Adrenal gland (tissue), 9 donors: ENCODE measurements at regions not wholly inside any gene's neighbourhood (a gene's known extent, or its start where the extent isn't known, plus 50 kb on each side); places are given as distances from the start of the nearest gene placed in this dataset.

ENCODE experiments used
- DNase-seq, 7 donors: peaks; one replicate each; pipeline ENCODE4 v3.0.0-alpha.2; 2019 to 2020
- H3K27ac ChIP-seq, 5 donors: fragments of 200-600 bp; sonication (generic) in 4 of 5; 1 replicate in 3 of 5; 2 replicates in 2 of 5; pipeline versions ENCODE4 v1.5.1 to v1.8.0; 2016 to 2020; ENCODE audit warnings: mild to moderate bottlenecking in 1 of 5
- H3K27me3 ChIP-seq: fragments of 200-600 bp; 2 replicates; pipeline ENCODE4 v1.8.0; 2021
- H3K36me3 ChIP-seq, 2 donors: fragments of 200-600 bp; replicated peaks in 1 of 2; 1 replicate in 1 of 2; 2 replicates in 1 of 2; pipeline versions ENCODE4 v1.5.1 to v1.8.0; 2018 to 2022
- H3K4me1 ChIP-seq, 2 donors: fragments of 200-600 bp; replicated peaks in 1 of 2; 1 replicate in 1 of 2; 2 replicates in 1 of 2; pipeline versions ENCODE4 v1.5.1 to v1.8.0; 2018 to 2021
- H3K4me3 ChIP-seq, 4 donors: fragments of 200-600 bp; sonication (generic) in 3 of 4; one replicate each; pipeline ENCODE4 v1.5.1; 2016 to 2018
- H3K9me3 ChIP-seq, 3 donors: fragments of 200-600 bp; sonication (generic) in 1 of 3; replicated peaks in 1 of 3; 1 replicate in 2 of 3; 2 replicates in 1 of 3; pipeline versions ENCODE4 v1.5.1 to v1.8.0; 2016 to 2021
- POLR2A ChIP-seq, 2 donors: fragments of 450-650 bp; IDR thresholded peaks; one replicate each; pipeline ENCODE4 v1.6.1; 2017; ENCODE audit warnings: antibody characterized with exemption in 2 of 2, mild to moderate bottlenecking in 2 of 2, moderate library complexity in 1 of 2
- WGBS, 4 donors: extraction: QIAGEN DNeasy Blood & Tissue Kit in 2 of 4; methylation state at CpG; one replicate each; pipeline versions ENCODE4 v1.1.5 to v1.1.7; 2013 to 2017; 5-methylcytosine and 5-hydroxymethylcytosine counted together
- intact Hi-C, 2 donors: fragments of 100-400 bp; cut with DNase I; formaldehyde crosslinking; loops; one replicate each; pipeline versions ENCODE4 v1.14.1 to v1.15.0; 2022 to 2023
- TF ChIP-seq, protein P1 (sequence below), 6 experiments: fragments of 450-650 bp in 4 of 6; fragments of 200-600 bp in 2 of 6; sonication (generic) in 1 of 6; IDR thresholded peaks; 1 replicate in 5 of 6; 2 replicates in 1 of 6; pipeline versions ENCODE4 v1.5.1 to v1.8.0; 2016 to 2021; ENCODE audit warnings: antibody characterized with exemption in 6 of 6, mild to moderate bottlenecking in 2 of 6, moderate library complexity in 1 of 6
- donor health status: healthy with polysubstance abuse.
- donor health status: Bipolar disorder and iron deficiency.
- donor health status: DM: yes; HTN: yes; CAD: no.
- donor health status: DM: no; HTN: no; CAD: no.
- donor health status: DM: no; HTN: no; CAD: no.

DNA sequence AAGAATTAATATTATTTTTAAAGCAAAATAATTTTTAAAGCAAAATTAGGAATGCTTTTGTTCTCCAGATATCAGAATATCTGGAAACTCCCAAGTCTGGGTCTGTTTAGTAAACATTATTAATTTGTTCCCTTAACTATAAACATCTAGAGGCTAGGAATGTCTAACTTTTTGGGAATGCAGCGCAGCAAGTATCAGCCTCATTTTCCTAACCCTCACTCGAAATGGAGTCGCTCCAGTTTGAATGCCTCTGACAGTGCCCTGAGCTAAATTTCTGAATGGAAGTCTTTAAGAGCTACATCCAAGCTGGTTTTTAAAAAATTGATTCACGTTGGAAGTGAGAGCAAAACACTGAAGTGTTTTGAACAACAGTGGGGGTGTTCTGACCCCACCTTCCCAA, 74.4 kb upstream of the WNT7A start:
- WGBS, 4 donors, result 72 to 81% (median 77%) methylated on average over 4 of the region's 4 CpGs
- Histone ChIP-seq H3K27me3 (no peaks in the 10 kb centered on the region), H3K4me3 (no peak overlapping the region), H3K27ac (no peak overlapping the region), H3K4me1 (no peaks in the 10 kb centered on the region), H3K36me3 (no peaks in the 10 kb centered on the region), H3K9me3 (no peaks in the 10 kb centered on the region)
- TF ChIP-seq, protein P1, sequence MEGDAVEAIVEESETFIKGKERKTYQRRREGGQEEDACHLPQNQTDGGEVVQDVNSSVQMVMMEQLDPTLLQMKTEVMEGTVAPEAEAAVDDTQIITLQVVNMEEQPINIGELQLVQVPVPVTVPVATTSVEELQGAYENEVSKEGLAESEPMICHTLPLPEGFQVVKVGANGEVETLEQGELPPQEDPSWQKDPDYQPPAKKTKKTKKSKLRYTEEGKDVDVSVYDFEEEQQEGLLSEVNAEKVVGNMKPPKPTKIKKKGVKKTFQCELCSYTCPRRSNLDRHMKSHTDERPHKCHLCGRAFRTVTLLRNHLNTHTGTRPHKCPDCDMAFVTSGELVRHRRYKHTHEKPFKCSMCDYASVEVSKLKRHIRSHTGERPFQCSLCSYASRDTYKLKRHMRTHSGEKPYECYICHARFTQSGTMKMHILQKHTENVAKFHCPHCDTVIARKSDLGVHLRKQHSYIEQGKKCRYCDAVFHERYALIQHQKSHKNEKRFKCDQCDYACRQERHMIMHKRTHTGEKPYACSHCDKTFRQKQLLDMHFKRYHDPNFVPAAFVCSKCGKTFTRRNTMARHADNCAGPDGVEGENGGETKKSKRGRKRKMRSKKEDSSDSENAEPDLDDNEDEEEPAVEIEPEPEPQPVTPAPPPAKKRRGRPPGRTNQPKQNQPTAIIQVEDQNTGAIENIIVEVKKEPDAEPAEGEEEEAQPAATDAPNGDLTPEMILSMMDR (IDR thresholded peaks at IDR 0.05), result no peak
- TF ChIP-seq POLR2A (IDR thresholded peaks at IDR 0.05), result no peak
- no peak for DNase-seq
- intact Hi-C loops, result no loop called here

DNA sequence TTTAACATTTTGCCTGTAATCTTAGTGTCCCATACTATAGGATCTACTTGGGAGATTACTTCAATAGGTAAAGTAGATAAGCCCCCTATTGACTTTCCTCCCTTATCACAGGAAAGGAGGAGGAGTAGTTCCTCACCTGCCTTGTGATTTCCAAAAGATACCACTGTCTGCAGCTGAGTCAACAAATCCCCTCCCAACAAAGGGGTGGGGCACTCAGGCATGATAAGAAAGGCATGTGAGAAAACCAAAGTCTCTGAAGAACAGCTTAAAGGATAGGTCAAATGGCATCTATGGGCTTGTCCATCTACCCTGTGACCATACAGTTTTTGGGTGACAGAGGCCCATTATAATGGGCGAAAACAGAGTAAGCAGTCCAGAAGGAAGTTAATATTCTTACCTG, 71.3 kb upstream of the WNT7A start:
- intact Hi-C loops, result no loop called here

GRCh38 chr3:13950042-13950441, 70.2 kb upstream of the WNT7A start:
- no peak for DNase-seq
- H3K4me1 ChIP-seq, result no peaks in the 10 kb centered on the region
- H3K27me3 ChIP-seq, result no peaks in the 10 kb centered on the region
- H3K9me3 ChIP-seq, result no peaks in the 10 kb centered on the region
- H3K36me3 ChIP-seq, result no peaks in the 10 kb centered on the region
- WGBS, 4 donors, result 45 to 70% (median 56%) methylated on average over 1 of the region's 1 CpG
- H3K4me3 ChIP-seq, result no peak overlapping the region
- intact Hi-C loops, result no loop called here
- no peak for TF ChIP-seq POLR2A (IDR thresholded peaks at IDR 0.05)
- TF ChIP-seq, protein P1 (IDR thresholded peaks at IDR 0.05), result no peak
- no peak overlapping the region for H3K27ac ChIP-seq

More for the DNA sequence above, 71.3 kb upstream of the WNT7A start:
- no peak for DNase-seq
- no peak overlapping the region for H3K27ac ChIP-seq
- no peak overlapping the region for H3K4me3 ChIP-seq
- no peaks in the 10 kb centered on the region for H3K9me3 ChIP-seq
- H3K36me3 ChIP-seq, result no peaks in the 10 kb centered on the region
- no peaks in the 10 kb centered on the region for H3K27me3 ChIP-seq
- H3K4me1 ChIP-seq, result no peaks in the 10 kb centered on the region
- TF ChIP-seq, protein P1 (IDR thresholded peaks at IDR 0.05), result no peak
- TF ChIP-seq POLR2A (IDR thresholded peaks at IDR 0.05), result no peak
- WGBS, 4 donors, result 75 to 100% (median 77%) methylated on average over 1 of the region's 1 CpG

GRCh38 chr3:13947912-13948311, 68.0 kb upstream of the WNT7A start:
- Histone ChIP-seq H3K27me3 (no peaks in the 10 kb centered on the region), H3K36me3 (no peaks in the 10 kb centered on the region), H3K4me3 (no peak overlapping the region), H3K9me3 (no peaks in the 10 kb centered on the region), H3K4me1 (no peaks in the 10 kb centered on the region), H3K27ac (no peak overlapping the region)
- no peak for DNase-seq
- 45 to 56% (median 55%) methylated on average over 6 to 8 of the region's 8 CpGs for WGBS, 4 donors
- TF ChIP-seq, protein P1 (IDR thresholded peaks at IDR 0.05), result no peak
- no peak for TF ChIP-seq POLR2A (IDR thresholded peaks at IDR 0.05)
- intact Hi-C loops, result no loop called here
